Hepatocyte (in vitro differentiated cells): ENCODE measurements at regions not wholly inside any gene's neighbourhood (a gene's known extent, or its start where the extent isn't known, plus 50 kb on each side); places are given as distances from the start of the nearest gene placed in this dataset.

ENCODE experiments used
- DNase-seq: peaks from one replicate; pipeline ENCODE4 v3.0.0-alpha.2; 2016; ENCODE audit warnings: low spot score
- H2AFZ ChIP-seq: fragments of 200-600 bp; sonication (generic); 2 replicates; pipeline ENCODE4 v1.6.0; 2016; ENCODE audit warnings: antibody characterized with exemption, mild to moderate bottlenecking
- H3K27ac ChIP-seq: fragments of 200-600 bp; sonication (generic); 2 replicates; pipeline ENCODE4 v1.5.1; 2016; ENCODE audit warnings: mild to moderate bottlenecking
- H3K27me3 ChIP-seq: fragments of 200-600 bp; sonication (generic); 2 replicates; pipeline ENCODE4 v1.6.1; 2016
- H3K36me3 ChIP-seq: fragments of 200-600 bp; sonication (generic); replicated peaks from 2 replicates; pipeline ENCODE4 v1.5.1; 2016; ENCODE audit warnings: low read depth; ENCODE audit not compliant: insufficient read depth
- H3K4me1 ChIP-seq: fragments of 200-600 bp; sonication (generic); 2 replicates; pipeline ENCODE4 v1.5.1; 2016; ENCODE audit warnings: mild to moderate bottlenecking, moderate library complexity; ENCODE audit not compliant: insufficient read depth
- H3K4me2 ChIP-seq: fragments of 200-600 bp; sonication (generic); 2 replicates; pipeline ENCODE4 v1.6.0; 2016
- H3K4me3 ChIP-seq: fragments of 200-600 bp; sonication (generic); 2 replicates; pipeline ENCODE4 v1.5.1; 2016; ENCODE audit warnings: mild to moderate bottlenecking
- H3K79me2 ChIP-seq: fragments of 200-600 bp; sonication (generic); 2 replicates; pipeline ENCODE4 v1.6.0; 2017; ENCODE audit warnings: mild to moderate bottlenecking
- H3K9me2 ChIP-seq: fragments of 200-600 bp; sonication (generic); replicated peaks from 2 replicates; pipeline ENCODE4 v1.6.0; 2017; ENCODE audit warnings: mild to moderate bottlenecking; ENCODE audit not compliant: insufficient read depth
- H3K9me3 ChIP-seq: fragments of 200-600 bp; sonication (generic); 2 replicates; pipeline ENCODE4 v1.5.1; 2016; ENCODE audit warnings: low read depth, mild to moderate bottlenecking
- H4K20me1 ChIP-seq: fragments of 200-600 bp; sonication (generic); 2 replicates; pipeline ENCODE4 v1.6.0; 2016; ENCODE audit warnings: mild to moderate bottlenecking; ENCODE audit not compliant: insufficient read depth, poor library complexity, severe bottlenecking
- EZH2 ChIP-seq: fragments of 200-600 bp; sonication (generic); IDR thresholded peaks from 2 replicates; pipeline ENCODE4 v1.6.1; 2016; ENCODE audit warnings: antibody characterized with exemption, mild to moderate bottlenecking, borderline replicate concordance
- EZH2phosphoT487 ChIP-seq: fragments of 200-600 bp; sonication (generic); IDR thresholded peaks from one replicate; pipeline ENCODE4 v1.6.1; 2018; ENCODE audit warnings: antibody characterized with exemption, mild to moderate bottlenecking, low read depth, moderate library complexity; ENCODE audit not compliant: unreplicated experiment, severe bottlenecking
- WGBS: methylation state at CpG from one replicate; pipeline ENCODE4 v1.1.6; 2016; ENCODE audit warnings: low lambda C conversion rate; ENCODE audit errors: missing lambda C conversion rate; 5-methylcytosine and 5-hydroxymethylcytosine counted together
- TF ChIP-seq, protein P1 (sequence below): fragments of 200-600 bp; sonication (generic); IDR thresholded peaks from 2 replicates; pipeline ENCODE4 v1.5.1; 2016; ENCODE audit warnings: antibody characterized with exemption, mild to moderate bottlenecking; ENCODE audit not compliant: poor library complexity

GRCh38 chr12:105461944-105462762 lies 131.7 kb downstream of the C12orf75 start:
- H4K20me1 ChIP-seq = no peaks in the 10 kb centered on the region
- no peak for DNase-seq
- H3K27me3 ChIP-seq = no peaks in the 10 kb centered on the region
- no peak overlapping the region for H3K4me3 ChIP-seq
- H3K27ac ChIP-seq = no peak overlapping the region
- H3K36me3 ChIP-seq = no peaks in the 10 kb centered on the region
- no peaks in the 10 kb centered on the region for H3K9me3 ChIP-seq
- H3K4me1 ChIP-seq = peaks cover 3% of the 10 kb centered on the region
- WGBS = 86% methylated on average over 7 of the region's 7 CpGs
- no peaks in the 10 kb centered on the region for H3K79me2 ChIP-seq
- H3K9me2 ChIP-seq = no peaks in the 10 kb centered on the region
- no peak overlapping the region for H3K4me2 ChIP-seq
- TF ChIP-seq EZH2 (no peak), EZH2phosphoT487 (no peak)
- TF ChIP-seq, protein P1, sequence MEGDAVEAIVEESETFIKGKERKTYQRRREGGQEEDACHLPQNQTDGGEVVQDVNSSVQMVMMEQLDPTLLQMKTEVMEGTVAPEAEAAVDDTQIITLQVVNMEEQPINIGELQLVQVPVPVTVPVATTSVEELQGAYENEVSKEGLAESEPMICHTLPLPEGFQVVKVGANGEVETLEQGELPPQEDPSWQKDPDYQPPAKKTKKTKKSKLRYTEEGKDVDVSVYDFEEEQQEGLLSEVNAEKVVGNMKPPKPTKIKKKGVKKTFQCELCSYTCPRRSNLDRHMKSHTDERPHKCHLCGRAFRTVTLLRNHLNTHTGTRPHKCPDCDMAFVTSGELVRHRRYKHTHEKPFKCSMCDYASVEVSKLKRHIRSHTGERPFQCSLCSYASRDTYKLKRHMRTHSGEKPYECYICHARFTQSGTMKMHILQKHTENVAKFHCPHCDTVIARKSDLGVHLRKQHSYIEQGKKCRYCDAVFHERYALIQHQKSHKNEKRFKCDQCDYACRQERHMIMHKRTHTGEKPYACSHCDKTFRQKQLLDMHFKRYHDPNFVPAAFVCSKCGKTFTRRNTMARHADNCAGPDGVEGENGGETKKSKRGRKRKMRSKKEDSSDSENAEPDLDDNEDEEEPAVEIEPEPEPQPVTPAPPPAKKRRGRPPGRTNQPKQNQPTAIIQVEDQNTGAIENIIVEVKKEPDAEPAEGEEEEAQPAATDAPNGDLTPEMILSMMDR = no peak
- no peak overlapping the region for H2AFZ ChIP-seq

DNA sequence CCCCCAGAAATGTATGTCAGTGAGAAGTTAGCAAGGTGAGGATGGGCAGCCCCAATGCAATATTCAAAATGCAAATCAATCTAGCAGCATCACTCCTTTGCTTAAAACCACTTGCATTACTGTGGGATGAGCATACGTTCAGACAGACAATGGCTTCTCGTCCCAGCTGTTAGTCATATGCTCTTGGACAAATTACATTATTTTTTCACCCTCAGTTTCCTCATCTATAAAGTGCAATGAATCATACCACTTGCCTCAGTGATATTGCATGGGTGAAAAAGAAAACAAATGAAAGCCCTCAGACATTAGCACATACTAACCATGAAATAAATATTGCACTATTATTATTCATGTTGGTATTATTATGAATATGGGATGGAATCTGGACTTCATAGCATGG lies 132.3 kb downstream of the C12orf75 start:
- Histone ChIP-seq H3K4me3 (no peak overlapping the region), H3K9me3 (no peaks in the 10 kb centered on the region), H3K27me3 (no peaks in the 10 kb centered on the region), H3K36me3 (no peaks in the 10 kb centered on the region), H2AFZ (no peak overlapping the region), H3K79me2 (no peaks in the 10 kb centered on the region), H3K27ac (no peak overlapping the region), H3K4me2 (no peak overlapping the region), H3K4me1 (peaks cover 3% of the 10 kb centered on the region), H3K9me2 (no peaks in the 10 kb centered on the region), H4K20me1 (no peaks in the 10 kb centered on the region)
- 91% methylated on average over 2 of the region's 2 CpGs for WGBS
- DNase-seq = no peak
- TF ChIP-seq EZH2 = no peak
- no peak for TF ChIP-seq EZH2phosphoT487
- TF ChIP-seq, protein P1 = no peak

DNA sequence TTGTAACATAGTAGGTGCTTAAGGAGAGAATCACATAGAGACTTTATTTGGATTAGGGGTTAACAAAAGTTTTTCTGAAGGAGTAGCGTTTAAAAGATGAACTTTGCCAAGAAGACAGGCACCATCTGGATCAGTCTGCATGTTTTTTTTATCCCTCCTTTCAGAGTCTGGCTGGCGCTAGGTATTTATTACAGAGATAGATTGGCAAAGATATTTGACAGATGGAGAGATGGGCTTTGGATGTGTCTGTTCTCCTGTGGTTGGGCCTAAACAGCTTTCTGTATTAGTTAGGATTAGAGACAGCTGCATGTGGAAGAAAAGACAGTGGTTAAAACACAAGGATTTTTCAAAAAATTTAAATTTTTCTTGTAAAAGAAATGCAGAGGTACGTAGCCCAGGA lies 133.9 kb downstream of the C12orf75 start:
- TF ChIP-seq, protein P1 = no peak
- no peak overlapping the region for H2AFZ ChIP-seq
- 36% methylated on average over 3 of the region's 3 CpGs for WGBS
- no peaks in the 10 kb centered on the region for H3K79me2 ChIP-seq
- no peak for DNase-seq
- H3K4me3 ChIP-seq = no peak overlapping the region
- H3K4me1 ChIP-seq = peaks cover 3% of the 10 kb centered on the region
- no peaks in the 10 kb centered on the region for H3K9me2 ChIP-seq
- H4K20me1 ChIP-seq = no peaks in the 10 kb centered on the region
- H3K27me3 ChIP-seq = no peaks in the 10 kb centered on the region
- no peak overlapping the region for H3K27ac ChIP-seq
- H3K9me3 ChIP-seq = no peaks in the 10 kb centered on the region
- H3K36me3 ChIP-seq = no peaks in the 10 kb centered on the region
- H3K4me2 ChIP-seq = no peak overlapping the region
